HL-60 (cell line): ENCODE measurements at regions not wholly inside any gene's neighbourhood (a gene's known extent, or its start where the extent isn't known, plus 50 kb on each side); places are given as distances from the start of the nearest gene placed in this dataset.

Experiments used
- DNase-seq, 2 experiments: peaks; one replicate each; pipeline ENCODE4 v3.0.0-alpha.2; 2010 to 2020; ENCODE audit warnings: low read depth in 1 of 2, low spot score in 1 of 2
- H3K27ac ChIP-seq: fragments of 250-450 bp; sonication (Bioruptor Pico); replicated peaks from 2 replicates; pipeline ENCODE4 v1.5.1; 2020; ENCODE audit warnings: mild to moderate bottlenecking, moderate library complexity
- H3K27me3 ChIP-seq: fragments of 250-450 bp; sonication (Bioruptor Pico); 2 replicates; pipeline ENCODE4 v1.5.1; 2021; ENCODE audit warnings: mild to moderate bottlenecking, moderate library complexity; ENCODE audit not compliant: insufficient read depth, poor library complexity, severe bottlenecking
- H3K4me3 ChIP-seq: replicated peaks from 2 replicates; pipeline ENCODE4 v1.5.1; 2011; ENCODE audit warnings: mild to moderate bottlenecking, control low read depth, low read length; ENCODE audit not compliant: insufficient read depth
- GABPA ChIP-seq: IDR thresholded peaks from 2 replicates; pipeline ENCODE4 v1.6.1; 2012; ENCODE audit warnings: low read depth
- POLR2AphosphoS5 ChIP-seq: IDR thresholded peaks from 2 replicates; pipeline ENCODE4 v1.6.1; 2012; ENCODE audit warnings: low read depth
- SPI1 ChIP-seq: IDR thresholded peaks from 2 replicates; pipeline ENCODE4 v1.6.1; 2012; ENCODE audit warnings: low read depth, mild to moderate bottlenecking, borderline replicate concordance
- TF ChIP-seq, protein P1 (sequence below): IDR thresholded peaks from one replicate; pipeline ENCODE4 v1.5.1; 2011; ENCODE audit warnings: low read length, control low read depth, inconsistent platforms; ENCODE audit not compliant: insufficient read depth
- TF ChIP-seq, protein P2 (sequence below): IDR thresholded peaks from 2 replicates; pipeline ENCODE4 v1.6.1; 2012; ENCODE audit warnings: low read depth; ENCODE audit not compliant: insufficient replicate concordance

DNA sequence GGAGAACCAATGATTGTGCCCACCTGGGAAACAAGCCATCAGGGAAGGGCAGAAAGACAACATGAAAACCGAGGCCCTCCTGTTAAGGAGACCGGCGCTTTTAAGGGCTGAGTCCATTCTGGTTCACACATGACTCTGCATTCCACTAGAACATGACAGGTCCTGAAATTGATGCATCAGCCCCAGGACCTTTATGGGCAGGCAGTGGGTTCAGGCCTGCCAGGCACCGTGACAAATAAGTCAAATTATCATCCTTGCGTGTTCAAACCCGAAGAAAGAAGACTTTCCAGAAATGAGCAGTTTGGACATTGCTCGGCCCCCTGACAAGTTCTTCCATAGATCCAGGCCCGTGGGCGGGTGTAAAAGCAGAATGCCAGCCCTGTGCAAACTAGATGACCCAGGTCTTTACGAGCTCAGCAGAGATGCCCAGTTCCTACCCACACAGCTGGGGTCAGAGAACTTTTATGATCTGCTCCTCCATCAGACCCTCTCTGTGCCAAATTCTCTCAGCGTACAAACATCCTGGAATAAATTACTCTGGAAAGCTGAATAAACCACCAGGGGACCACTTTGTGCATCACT, 295.5 kb upstream of the WWC1 start:
- no peak for DNase-seq
- TF ChIP-seq SPI1 (no peak), POLR2AphosphoS5 (no peak), GABPA (no peak)
- TF ChIP-seq, protein P1, sequence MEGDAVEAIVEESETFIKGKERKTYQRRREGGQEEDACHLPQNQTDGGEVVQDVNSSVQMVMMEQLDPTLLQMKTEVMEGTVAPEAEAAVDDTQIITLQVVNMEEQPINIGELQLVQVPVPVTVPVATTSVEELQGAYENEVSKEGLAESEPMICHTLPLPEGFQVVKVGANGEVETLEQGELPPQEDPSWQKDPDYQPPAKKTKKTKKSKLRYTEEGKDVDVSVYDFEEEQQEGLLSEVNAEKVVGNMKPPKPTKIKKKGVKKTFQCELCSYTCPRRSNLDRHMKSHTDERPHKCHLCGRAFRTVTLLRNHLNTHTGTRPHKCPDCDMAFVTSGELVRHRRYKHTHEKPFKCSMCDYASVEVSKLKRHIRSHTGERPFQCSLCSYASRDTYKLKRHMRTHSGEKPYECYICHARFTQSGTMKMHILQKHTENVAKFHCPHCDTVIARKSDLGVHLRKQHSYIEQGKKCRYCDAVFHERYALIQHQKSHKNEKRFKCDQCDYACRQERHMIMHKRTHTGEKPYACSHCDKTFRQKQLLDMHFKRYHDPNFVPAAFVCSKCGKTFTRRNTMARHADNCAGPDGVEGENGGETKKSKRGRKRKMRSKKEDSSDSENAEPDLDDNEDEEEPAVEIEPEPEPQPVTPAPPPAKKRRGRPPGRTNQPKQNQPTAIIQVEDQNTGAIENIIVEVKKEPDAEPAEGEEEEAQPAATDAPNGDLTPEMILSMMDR = no peak
- TF ChIP-seq, protein P2, sequence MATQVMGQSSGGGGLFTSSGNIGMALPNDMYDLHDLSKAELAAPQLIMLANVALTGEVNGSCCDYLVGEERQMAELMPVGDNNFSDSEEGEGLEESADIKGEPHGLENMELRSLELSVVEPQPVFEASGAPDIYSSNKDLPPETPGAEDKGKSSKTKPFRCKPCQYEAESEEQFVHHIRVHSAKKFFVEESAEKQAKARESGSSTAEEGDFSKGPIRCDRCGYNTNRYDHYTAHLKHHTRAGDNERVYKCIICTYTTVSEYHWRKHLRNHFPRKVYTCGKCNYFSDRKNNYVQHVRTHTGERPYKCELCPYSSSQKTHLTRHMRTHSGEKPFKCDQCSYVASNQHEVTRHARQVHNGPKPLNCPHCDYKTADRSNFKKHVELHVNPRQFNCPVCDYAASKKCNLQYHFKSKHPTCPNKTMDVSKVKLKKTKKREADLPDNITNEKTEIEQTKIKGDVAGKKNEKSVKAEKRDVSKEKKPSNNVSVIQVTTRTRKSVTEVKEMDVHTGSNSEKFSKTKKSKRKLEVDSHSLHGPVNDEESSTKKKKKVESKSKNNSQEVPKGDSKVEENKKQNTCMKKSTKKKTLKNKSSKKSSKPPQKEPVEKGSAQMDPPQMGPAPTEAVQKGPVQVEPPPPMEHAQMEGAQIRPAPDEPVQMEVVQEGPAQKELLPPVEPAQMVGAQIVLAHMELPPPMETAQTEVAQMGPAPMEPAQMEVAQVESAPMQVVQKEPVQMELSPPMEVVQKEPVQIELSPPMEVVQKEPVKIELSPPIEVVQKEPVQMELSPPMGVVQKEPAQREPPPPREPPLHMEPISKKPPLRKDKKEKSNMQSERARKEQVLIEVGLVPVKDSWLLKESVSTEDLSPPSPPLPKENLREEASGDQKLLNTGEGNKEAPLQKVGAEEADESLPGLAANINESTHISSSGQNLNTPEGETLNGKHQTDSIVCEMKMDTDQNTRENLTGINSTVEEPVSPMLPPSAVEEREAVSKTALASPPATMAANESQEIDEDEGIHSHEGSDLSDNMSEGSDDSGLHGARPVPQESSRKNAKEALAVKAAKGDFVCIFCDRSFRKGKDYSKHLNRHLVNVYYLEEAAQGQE = no peak
- no peak overlapping the region for H3K27ac ChIP-seq
- no peaks in the 10 kb centered on the region for H3K27me3 ChIP-seq
- H3K4me3 ChIP-seq = no peak overlapping the region

DNA sequence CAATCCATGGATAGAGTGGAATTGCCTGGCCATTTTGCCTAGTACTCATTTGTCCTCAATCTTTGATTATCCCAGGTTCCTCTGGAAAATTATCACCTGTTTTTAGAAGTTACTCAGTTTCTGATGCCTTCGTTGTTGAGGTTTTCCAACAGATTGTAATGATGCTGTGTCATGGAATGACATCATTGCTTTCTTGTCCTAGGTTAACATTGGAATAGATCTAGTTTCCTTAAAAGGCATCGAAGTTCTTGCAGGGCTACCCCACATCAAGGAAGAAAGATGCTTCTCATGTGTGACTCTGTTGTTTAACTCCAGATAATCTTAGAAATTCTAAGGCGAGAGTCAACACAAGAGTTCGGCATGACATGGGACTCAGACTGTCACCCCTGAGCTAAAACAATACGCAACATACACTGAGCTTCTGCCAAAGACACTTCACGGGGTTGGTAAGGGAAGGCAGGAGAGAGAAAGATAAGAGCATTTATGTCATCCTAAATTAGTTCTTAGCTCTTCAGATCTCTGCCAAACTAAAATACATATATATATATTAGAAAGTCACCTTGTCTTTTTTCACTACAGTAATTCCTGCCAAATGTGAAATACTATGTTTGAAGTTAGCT, 293.2 kb upstream of the WWC1 start:
- DNase-seq = no peak
- TF ChIP-seq, protein P1 = no peak
- TF ChIP-seq SPI1 (no peak), GABPA (no peak), POLR2AphosphoS5 (no peak)
- TF ChIP-seq, protein P2 = no peak

DNA sequence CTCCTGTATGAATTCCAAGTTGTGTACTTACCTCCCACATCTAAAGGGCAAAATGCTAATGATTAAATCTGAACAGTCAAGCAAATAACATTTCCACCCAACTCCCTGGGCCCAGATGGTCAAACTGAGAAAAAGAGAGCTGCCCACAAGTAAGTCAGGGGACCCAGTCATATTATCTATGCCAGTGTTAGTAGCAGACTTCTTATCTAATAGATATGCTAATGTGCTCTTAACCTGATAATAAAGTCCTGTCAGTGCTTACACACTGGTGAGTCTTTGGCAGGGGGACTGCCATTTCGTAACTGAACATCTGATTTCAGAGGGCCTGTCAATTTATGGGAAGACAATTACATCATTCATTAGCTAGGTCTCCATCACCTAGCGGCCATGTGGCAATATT, 292.3 kb upstream of the WWC1 start:
- H3K27me3 ChIP-seq = no peaks in the 10 kb centered on the region
- no peak for TF ChIP-seq GABPA
- no peak for TF ChIP-seq POLR2AphosphoS5
- TF ChIP-seq, protein P1 = no peak
- TF ChIP-seq, protein P2 = no peak
- TF ChIP-seq SPI1 = no peak
- no peak overlapping the region for H3K4me3 ChIP-seq
- DNase-seq = no peak
- no peak overlapping the region for H3K27ac ChIP-seq

More for the DNA sequence above, 293.2 kb upstream of the WWC1 start:
- no peak overlapping the region for H3K4me3 ChIP-seq
- no peaks in the 10 kb centered on the region for H3K27me3 ChIP-seq
- H3K27ac ChIP-seq = no peak overlapping the region
